ENCODE measurements at regions not wholly inside any gene's neighbourhood (a gene's known extent, or its start where the extent isn't known, plus 50 kb on each side); places are given as distances from the start of the nearest gene placed in this dataset.
A peak's percentile ranks its signal among the peaks of the same experiment; 100 is the strongest.

GRCh38 chr9:129408535-129409215 lies 212.2 kb downstream of the C9orf50 start:
- Histone ChIP-seq H3K4me3 (no peak overlapping the region), H3K4me1 (peaks cover 0 to 21% (median 17%) of the 10 kb centered on the region in 4 donors), H3K27me3 (no peaks in the 10 kb centered on the region), H3K9me3 (no peaks in the 10 kb centered on the region), H3K36me3 (no peaks in the 10 kb centered on the region), H3K27ac (peak overlapping the region in 1 of 2 donors; percentile 8)
- DNase-seq: no peak
- no peak for TF ChIP-seq CTCF (IDR thresholded peaks at IDR 0.05)
- intact Hi-C loops (cut with DNase I; ENCODE audit: low total_unique reads): no loop called here

GRCh38 chr9:129407905-129408452 lies 212.9 kb downstream of the C9orf50 start:
- Histone ChIP-seq H3K4me1 (peaks cover 0 to 26% (median 17%) of the 10 kb centered on the region in 4 donors), H3K27ac (no peak overlapping the region), H3K4me3 (no peak overlapping the region), H3K9me3 (no peaks in the 10 kb centered on the region), H3K36me3 (no peaks in the 10 kb centered on the region), H3K27me3 (no peaks in the 10 kb centered on the region)
- TF ChIP-seq CTCF (IDR thresholded peaks at IDR 0.05): no peak
- intact Hi-C loops (cut with DNase I; ENCODE audit: low total_unique reads): no loop called here
- DNase-seq: no peak

- Histone ChIP-seq H3K4me1 (peaks cover 4 to 28% (median 18%) of the 10 kb centered on the region in 4 donors), H3K9me3 (no peaks in the 10 kb centered on the region), H3K36me3 (no peaks in the 10 kb centered on the region), H3K27ac (no peak overlapping the region), H3K27me3 (no peaks in the 10 kb centered on the region), H3K4me3 (no peak overlapping the region)
- DNase-seq: no peak
- TF ChIP-seq CTCF (IDR thresholded peaks at IDR 0.05): no peak
- intact Hi-C loops (cut with DNase I; ENCODE audit: low total_unique reads): no loop called here
These were observed 214.3 kb downstream of the C9orf50 start for GRCh38 chr9:129406278-129407225.

- intact Hi-C loops (cut with DNase I; ENCODE audit: low total_unique reads): no loop called here
- H3K27me3 ChIP-seq: no peaks in the 10 kb centered on the region
- peaks cover 4 to 33% (median 19%) of the 10 kb centered on the region in 4 donors for H3K4me1 ChIP-seq
- H3K27ac ChIP-seq: no peak overlapping the region
- no peaks in the 10 kb centered on the region for H3K36me3 ChIP-seq
- no peak overlapping the region for H3K4me3 ChIP-seq
- no peaks in the 10 kb centered on the region for H3K9me3 ChIP-seq
- DNase-seq: no peak
- no peak for TF ChIP-seq CTCF (IDR thresholded peaks at IDR 0.05)
These were observed 215.1 kb downstream of the C9orf50 start for GRCh38 chr9:129405827-129406213.

GRCh38 chr9:129405089-129405826 lies 215.6 kb downstream of the C9orf50 start:
- peaks cover 4 to 33% (median 19%) of the 10 kb centered on the region in 4 donors for H3K4me1 ChIP-seq
- H3K36me3 ChIP-seq: no peaks in the 10 kb centered on the region
- no peak for DNase-seq
- H3K9me3 ChIP-seq: no peaks in the 10 kb centered on the region
- TF ChIP-seq CTCF (IDR thresholded peaks at IDR 0.05): no peak
- H3K27me3 ChIP-seq: no peaks in the 10 kb centered on the region
- intact Hi-C loops (cut with DNase I; ENCODE audit: low total_unique reads): no loop called here
- H3K4me3 ChIP-seq: no peak overlapping the region
- no peak overlapping the region for H3K27ac ChIP-seq

Data from tibial artery (tissue), 4 donors.